ENCODE measurements at regions not wholly inside any gene's neighbourhood (a gene's known extent, or its start where the extent isn't known, plus 50 kb on each side); places are given as distances from the start of the nearest gene placed in this dataset.

DNA sequence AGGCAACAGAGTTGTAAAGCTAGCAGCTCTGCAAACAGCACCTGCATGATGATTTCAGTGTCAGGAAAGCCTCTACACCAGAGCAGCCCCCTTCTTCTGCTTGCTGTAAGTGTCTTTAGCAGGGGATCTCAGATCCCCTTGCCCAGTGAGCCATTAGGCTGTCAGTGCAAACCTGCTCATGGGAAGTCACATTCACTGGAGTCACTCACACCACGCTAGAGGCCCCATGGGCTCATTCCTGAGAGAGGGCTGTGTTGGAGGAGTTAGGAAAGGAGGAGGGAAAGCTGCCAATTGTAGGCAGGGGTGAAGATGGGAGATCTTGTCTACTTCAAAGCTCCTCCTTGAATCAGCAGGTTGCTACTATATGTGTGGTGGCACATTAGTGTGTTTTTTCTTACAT, 275.2 kb downstream of the SMARCA2 start:
- DNase-seq (ENCODE audit: low read depth, low spot score), result no peak
- Histone ChIP-seq H3K4me3 (ENCODE audit: low read depth in 2 of 2, low read length in 2 of 2) (no peak overlapping the region), H3K27ac (ENCODE audit: low read length) (no peak overlapping the region), H3K4me1 (ENCODE audit: control insufficient read depth, insufficient read depth, low read length) (no peaks in the 10 kb centered on the region), H3K9me3 (ENCODE audit: control insufficient read depth, insufficient read depth, low read depth, low read length) (no peaks in the 10 kb centered on the region), H3K27me3 (ENCODE audit: control insufficient read depth, insufficient read depth, low read length) (no peaks in the 10 kb centered on the region), H3K36me3 (ENCODE audit: control insufficient read depth, insufficient read depth, low read length) (no peaks in the 10 kb centered on the region)
- in situ Hi-C loops (cut with HindIII; ENCODE audit: low pct_unique_long_range_greater_than_20kb, low sequenced_read_pairs) (no loop called here), intact Hi-C loops (cut with micrococcal nuclease; ENCODE audit: unreplicated experiment) (no loop called here)
- POLR2A ChIA-PET, result no interaction called here
- CTCF ChIA-PET, result no interaction called here
- no peak for ATAC-seq
- TF ChIP-seq, protein P1, sequence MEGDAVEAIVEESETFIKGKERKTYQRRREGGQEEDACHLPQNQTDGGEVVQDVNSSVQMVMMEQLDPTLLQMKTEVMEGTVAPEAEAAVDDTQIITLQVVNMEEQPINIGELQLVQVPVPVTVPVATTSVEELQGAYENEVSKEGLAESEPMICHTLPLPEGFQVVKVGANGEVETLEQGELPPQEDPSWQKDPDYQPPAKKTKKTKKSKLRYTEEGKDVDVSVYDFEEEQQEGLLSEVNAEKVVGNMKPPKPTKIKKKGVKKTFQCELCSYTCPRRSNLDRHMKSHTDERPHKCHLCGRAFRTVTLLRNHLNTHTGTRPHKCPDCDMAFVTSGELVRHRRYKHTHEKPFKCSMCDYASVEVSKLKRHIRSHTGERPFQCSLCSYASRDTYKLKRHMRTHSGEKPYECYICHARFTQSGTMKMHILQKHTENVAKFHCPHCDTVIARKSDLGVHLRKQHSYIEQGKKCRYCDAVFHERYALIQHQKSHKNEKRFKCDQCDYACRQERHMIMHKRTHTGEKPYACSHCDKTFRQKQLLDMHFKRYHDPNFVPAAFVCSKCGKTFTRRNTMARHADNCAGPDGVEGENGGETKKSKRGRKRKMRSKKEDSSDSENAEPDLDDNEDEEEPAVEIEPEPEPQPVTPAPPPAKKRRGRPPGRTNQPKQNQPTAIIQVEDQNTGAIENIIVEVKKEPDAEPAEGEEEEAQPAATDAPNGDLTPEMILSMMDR (IDR thresholded peaks at IDR 0.05), result no peak
- TF ChIP-seq SIN3A (IDR thresholded peaks at IDR 0.05; ENCODE audit: borderline replicate concordance, insufficient read depth, low read depth, low read length), result no peak
- TF ChIP-seq POLR2AphosphoS5 (IDR thresholded peaks at IDR 0.05; ENCODE audit: low read depth, low read length), result no peak
- TF ChIP-seq TCF7L2 (IDR thresholded peaks at IDR 0.05; ENCODE audit: low read depth, low read length), result no peak
- TF ChIP-seq, protein P2, sequence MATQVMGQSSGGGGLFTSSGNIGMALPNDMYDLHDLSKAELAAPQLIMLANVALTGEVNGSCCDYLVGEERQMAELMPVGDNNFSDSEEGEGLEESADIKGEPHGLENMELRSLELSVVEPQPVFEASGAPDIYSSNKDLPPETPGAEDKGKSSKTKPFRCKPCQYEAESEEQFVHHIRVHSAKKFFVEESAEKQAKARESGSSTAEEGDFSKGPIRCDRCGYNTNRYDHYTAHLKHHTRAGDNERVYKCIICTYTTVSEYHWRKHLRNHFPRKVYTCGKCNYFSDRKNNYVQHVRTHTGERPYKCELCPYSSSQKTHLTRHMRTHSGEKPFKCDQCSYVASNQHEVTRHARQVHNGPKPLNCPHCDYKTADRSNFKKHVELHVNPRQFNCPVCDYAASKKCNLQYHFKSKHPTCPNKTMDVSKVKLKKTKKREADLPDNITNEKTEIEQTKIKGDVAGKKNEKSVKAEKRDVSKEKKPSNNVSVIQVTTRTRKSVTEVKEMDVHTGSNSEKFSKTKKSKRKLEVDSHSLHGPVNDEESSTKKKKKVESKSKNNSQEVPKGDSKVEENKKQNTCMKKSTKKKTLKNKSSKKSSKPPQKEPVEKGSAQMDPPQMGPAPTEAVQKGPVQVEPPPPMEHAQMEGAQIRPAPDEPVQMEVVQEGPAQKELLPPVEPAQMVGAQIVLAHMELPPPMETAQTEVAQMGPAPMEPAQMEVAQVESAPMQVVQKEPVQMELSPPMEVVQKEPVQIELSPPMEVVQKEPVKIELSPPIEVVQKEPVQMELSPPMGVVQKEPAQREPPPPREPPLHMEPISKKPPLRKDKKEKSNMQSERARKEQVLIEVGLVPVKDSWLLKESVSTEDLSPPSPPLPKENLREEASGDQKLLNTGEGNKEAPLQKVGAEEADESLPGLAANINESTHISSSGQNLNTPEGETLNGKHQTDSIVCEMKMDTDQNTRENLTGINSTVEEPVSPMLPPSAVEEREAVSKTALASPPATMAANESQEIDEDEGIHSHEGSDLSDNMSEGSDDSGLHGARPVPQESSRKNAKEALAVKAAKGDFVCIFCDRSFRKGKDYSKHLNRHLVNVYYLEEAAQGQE (IDR thresholded peaks at IDR 0.05; ENCODE audit: insufficient read depth in 1 of 2, low read depth in 2 of 2, low read length in 1 of 2), result no peak
- no TSS peak for BruUV-seq (replicated peaks)

DNA sequence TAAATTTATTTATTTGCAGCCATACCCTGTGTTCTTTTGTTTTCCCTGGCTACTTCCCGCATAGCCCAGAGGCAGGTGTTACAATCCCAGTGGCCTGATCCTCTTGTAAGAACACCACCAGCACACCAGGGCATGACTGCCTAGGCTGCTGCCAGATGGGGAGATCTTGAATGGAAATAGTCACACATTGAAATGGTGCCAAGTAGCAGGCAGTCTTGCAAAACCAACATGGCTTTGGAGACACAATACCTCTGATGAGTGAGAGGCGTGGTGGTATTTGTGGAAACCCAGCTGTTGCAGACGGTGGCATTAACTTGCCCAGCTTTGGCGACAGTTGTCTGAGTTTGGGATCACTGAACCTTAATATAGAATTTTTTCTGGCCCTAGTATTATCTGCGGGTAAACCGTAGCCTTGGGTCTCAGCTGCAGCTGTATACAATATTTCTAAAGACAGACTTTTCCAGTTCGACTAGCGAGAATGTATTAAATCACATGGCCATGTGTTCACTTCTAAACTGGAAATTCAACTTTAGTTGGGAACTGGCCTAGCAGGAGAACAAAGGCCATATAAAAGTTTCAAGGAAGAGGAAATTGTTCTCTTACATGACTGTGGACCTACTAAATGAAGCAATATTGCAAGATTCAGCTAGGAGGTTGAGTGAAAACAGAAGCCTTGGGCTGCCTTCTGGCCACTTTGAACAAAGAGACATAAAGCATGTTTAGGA, 277.0 kb downstream of the SMARCA2 start:
- Histone ChIP-seq H3K27ac (ENCODE audit: low read length) (no peak overlapping the region), H3K4me3 (ENCODE audit: low read depth in 2 of 2, low read length in 2 of 2) (no peak overlapping the region), H3K4me1 (ENCODE audit: control insufficient read depth, insufficient read depth, low read length) (no peaks in the 10 kb centered on the region), H3K27me3 (ENCODE audit: control insufficient read depth, insufficient read depth, low read length) (no peaks in the 10 kb centered on the region), H3K9me3 (ENCODE audit: control insufficient read depth, insufficient read depth, low read depth, low read length) (no peaks in the 10 kb centered on the region), H3K36me3 (ENCODE audit: control insufficient read depth, insufficient read depth, low read length) (no peaks in the 10 kb centered on the region)
- BruUV-seq (replicated peaks), result no TSS peak
- no peak for DNase-seq (ENCODE audit: low read depth, low spot score)
- ChIA-PET POLR2A (no interaction called here), CTCF (no interaction called here)
- intact Hi-C loops (cut with micrococcal nuclease; ENCODE audit: unreplicated experiment), result no loop called here
- no peak for ATAC-seq
- in situ Hi-C loops (cut with HindIII; ENCODE audit: low pct_unique_long_range_greater_than_20kb, low sequenced_read_pairs), result no loop called here
- TF ChIP-seq POLR2AphosphoS5 (IDR thresholded peaks at IDR 0.05; ENCODE audit: low read depth, low read length), result no peak

- no TSS peak for BruUV-seq (replicated peaks)
- intact Hi-C loops (cut with micrococcal nuclease; ENCODE audit: unreplicated experiment) (no loop called here), in situ Hi-C loops (cut with HindIII; ENCODE audit: low pct_unique_long_range_greater_than_20kb, low sequenced_read_pairs) (no loop called here)
- Histone ChIP-seq H3K36me3 (ENCODE audit: control insufficient read depth, insufficient read depth, low read length) (no peaks in the 10 kb centered on the region), H3K9me3 (ENCODE audit: control insufficient read depth, insufficient read depth, low read depth, low read length) (no peaks in the 10 kb centered on the region), H3K27ac (ENCODE audit: low read length) (no peak overlapping the region), H3K4me3 (ENCODE audit: low read depth in 2 of 2, low read length in 2 of 2) (no peak overlapping the region), H3K4me1 (ENCODE audit: control insufficient read depth, insufficient read depth, low read length) (no peaks in the 10 kb centered on the region), H3K27me3 (ENCODE audit: control insufficient read depth, insufficient read depth, low read length) (no peaks in the 10 kb centered on the region)
- TF ChIP-seq, protein P1 (IDR thresholded peaks at IDR 0.05), result no peak
- TF ChIP-seq, protein P2 (IDR thresholded peaks at IDR 0.05; ENCODE audit: insufficient read depth in 1 of 2, low read depth in 2 of 2, low read length in 1 of 2), result no peak
- ChIA-PET POLR2A (no interaction called here), CTCF (no interaction called here)
- ATAC-seq (no peak), DNase-seq (ENCODE audit: low read depth, low spot score) (no peak)
Observed at GRCh38 chr9:2292733-2293132, 277.6 kb downstream of the SMARCA2 start.

All from Panc1 (cell line).